ENCODE measurements at regions not wholly inside any gene's neighbourhood (a gene's known extent, or its start where the extent isn't known, plus 50 kb on each side); places are given as distances from the start of the nearest gene placed in this dataset.
A peak's percentile ranks its signal among the peaks of the same experiment; 100 is the strongest.

- no peak for FAIRE-seq
Measured at GRCh38 chr11:106608677-106609076, 409.6 kb downstream of the GUCY1A2 start.

GRCh38 chr11:106614262-106614661, 404.0 kb downstream of the GUCY1A2 start:
- no peak for FAIRE-seq

DNA sequence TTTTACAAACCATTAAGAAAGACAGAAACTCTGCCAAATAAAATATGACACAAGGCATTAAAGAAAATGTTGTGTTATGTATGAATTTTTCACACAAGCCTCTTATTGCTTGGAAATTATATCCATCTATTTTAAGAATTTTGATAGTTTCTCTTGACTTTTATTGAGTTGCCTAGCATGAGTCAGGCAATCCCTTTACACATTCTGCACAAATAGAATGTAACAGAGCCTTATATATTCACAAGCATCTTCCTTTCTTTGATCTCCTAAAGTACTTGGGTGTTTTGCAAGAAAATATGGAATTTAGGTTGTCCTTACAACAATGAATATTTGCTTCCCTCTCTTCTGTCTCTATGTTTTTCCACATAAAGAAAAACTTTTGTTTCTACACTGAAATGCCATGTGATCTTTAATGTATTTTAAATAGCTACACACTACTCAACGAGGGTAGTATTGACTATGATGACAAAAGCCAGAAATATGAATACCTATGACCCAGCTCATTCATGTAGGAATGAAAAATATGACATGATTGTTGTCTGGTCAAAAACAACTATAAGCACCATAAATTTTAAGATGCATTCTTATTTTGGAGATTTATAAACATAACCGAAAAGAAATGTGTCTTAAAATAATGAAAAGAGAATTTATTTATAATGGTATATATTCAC, 398.8 kb downstream of the GUCY1A2 start:
- FAIRE-seq, result peak; percentile 41

- no peak for FAIRE-seq
Measured at GRCh38 chr11:106621484-106621883, 396.8 kb downstream of the GUCY1A2 start.

Data from G401.6 (cell line).